MV-4-11 (cell line): ENCODE measurements at regions not wholly inside any gene's neighbourhood (a gene's known extent, or its start where the extent isn't known, plus 50 kb on each side); places are given as distances from the start of the nearest gene placed in this dataset.
"Not testable (repeated sequence)": the region's sequence is repeated elsewhere in the genome, so short reads cannot be mapped to it uniquely, and the experiment has no call there.

Experiments used
- DNase-seq: peaks from one replicate; lab custom pipeline; 2025; lab: John Stamatoyannopoulos, UW

- no peak for DNase-seq
Measured at GRCh38 chr7:138369797-138370196, 90.3 kb upstream of the TRIM24 start.

- DNase-seq: no peak
Measured at GRCh38 chr7:138370956-138371355, 89.1 kb upstream of the TRIM24 start.

GRCh38 chr7:138374119-138374693 is 85.9 kb upstream of the TRIM24 start:
- no peak for DNase-seq

- DNase-seq: no peak
Measured at GRCh38 chr7:138377306-138377705, 82.8 kb upstream of the TRIM24 start.

- peak; percentile 36 for DNase-seq
Measured at GRCh38 chr7:138378741-138379559, 81.1 kb upstream of the TRIM24 start.

GRCh38 chr7:138382862-138383565 is 77.0 kb upstream of the TRIM24 start:
- no peak for DNase-seq

- DNase-seq: no peak
Measured at GRCh38 chr7:138386821-138387220, 73.2 kb upstream of the TRIM24 start.

- DNase-seq: no peak
Measured at GRCh38 chr7:138387755-138388475, 72.1 kb upstream of the TRIM24 start.

GRCh38 chr7:138388673-138389491 is 71.2 kb upstream of the TRIM24 start:
- DNase-seq: no peak

GRCh38 chr7:138395763-138396162 is 64.3 kb upstream of the TRIM24 start:
- no peak for DNase-seq

- no peak for DNase-seq
Measured at GRCh38 chr7:138396251-138397070, 63.6 kb upstream of the TRIM24 start.

- DNase-seq: not testable (repeated sequence)
Measured at GRCh38 chr7:138397071-138397433, 63.0 kb upstream of the TRIM24 start.

- no peak for DNase-seq
Measured at GRCh38 chr7:138398857-138399256, 61.2 kb upstream of the TRIM24 start.

- no peak for DNase-seq
Measured at GRCh38 chr7:138400400-138400886, 59.6 kb upstream of the TRIM24 start.

GRCh38 chr7:138402749-138403148 is 57.3 kb upstream of the TRIM24 start:
- no peak for DNase-seq

- no peak for DNase-seq
Measured at GRCh38 chr7:138405496-138405895, 54.6 kb upstream of the TRIM24 start.

GRCh38 chr7:138407792-138408191 is 52.3 kb upstream of the TRIM24 start:
- no peak for DNase-seq
